GM12878 (cell line): ENCODE measurements at regions not wholly inside any gene's neighbourhood (a gene's known extent, or its start where the extent isn't known, plus 50 kb on each side); places are given as distances from the start of the nearest gene placed in this dataset.

Experiments
- ATAC-seq: fragments of 200-7000 bp; cut with Tn5 transposase; 3 replicates; pipeline ENCODE4 v1.9.1; 2020; ENCODE audit warnings: mild to moderate bottlenecking, moderate library complexity
- BruUV-seq: library from RNA; stranded (reverse); fragments of 400-500 nt; replicated peaks from 2 replicates; lab custom pipeline; 2021; lab: Mats Ljungman, UMichigan
- CTCF ChIA-PET: fragments of 300-600 bp; sonication (Branson Sonifier 250); formaldehyde crosslinking; extraction: SDS; loops from one replicate; lab custom pipeline; 2021; ENCODE audit warnings: inconsistent platforms; lab: Yijun Ruan, JAX
- POLR2A ChIA-PET: fragments of 350-600 bp; formaldehyde crosslinking; extraction: SDS; loops from one replicate; lab custom pipeline; 2021; ENCODE audit warnings: inconsistent platforms; lab: Charles Lee
- RAD21 ChIA-PET: fragments of 300-600 bp; sonication (Branson Sonifier 250); formaldehyde crosslinking; loops from one replicate; lab custom pipeline; 2023; ENCODE audit warnings: antibody characterized with exemption; ENCODE audit not compliant: unreplicated experiment; lab: Charles Lee
- SMC1A ChIA-PET: fragments of 300-600 bp; sonication (Branson Sonifier 250); formaldehyde crosslinking; loops from one replicate; lab custom pipeline; 2023; ENCODE audit not compliant: unreplicated experiment, uncharacterized antibody; lab: Charles Lee
- DNase-seq: peaks from one replicate; pipeline ENCODE4 v3.0.0-alpha.2; 2011; ENCODE audit warnings: low read depth, low spot score
- FAIRE-seq: peaks from 3 replicates; lab custom pipeline; 2011; peaks lifted over from hg19 to GRCh38; lab: Jason Lieb, UNC
- H2AFZ ChIP-seq: 2 replicates; pipeline ENCODE4 v1.6.0; 2011; ENCODE audit warnings: low read depth, low read length, control low read depth; ENCODE audit not compliant: control insufficient read depth
- H3K27ac ChIP-seq: 2 replicates; pipeline ENCODE4 v1.5.1; 2011; ENCODE audit warnings: control low read depth; ENCODE audit not compliant: control insufficient read depth, insufficient read depth
- H3K27me3 ChIP-seq, 2 experiments: replicated peaks in 1 of 2; 2 replicates each; pipeline versions ENCODE4 v1.6.0 to v1.6.1; 2011; ENCODE audit warnings: low read length in 1 of 2; ENCODE audit not compliant: control insufficient read depth in 2 of 2, insufficient read depth in 2 of 2
- H3K36me3 ChIP-seq, 2 experiments: 2 replicates each; pipeline ENCODE4 v1.5.1; 2011; ENCODE audit warnings: low read length in 1 of 2; ENCODE audit not compliant: control insufficient read depth in 2 of 2, insufficient read depth in 2 of 2
- H3K4me1 ChIP-seq: 2 replicates; pipeline ENCODE4 v1.6.1; 2011; ENCODE audit warnings: mild to moderate bottlenecking, low read length, moderate library complexity, mixed read lengths; ENCODE audit not compliant: control insufficient read depth, insufficient read depth
- H3K4me2 ChIP-seq: 2 replicates; pipeline ENCODE4 v1.6.0; 2011; ENCODE audit warnings: control low read depth; ENCODE audit not compliant: control insufficient read depth, insufficient read depth
- H3K4me3 ChIP-seq: fragments of 200-600 bp; sonication (generic); 2 replicates; pipeline ENCODE4 v1.5.1; 2016
- H3K79me2 ChIP-seq: 2 replicates; pipeline ENCODE4 v1.6.0; 2011; ENCODE audit warnings: low read length; ENCODE audit not compliant: control insufficient read depth, insufficient read depth
- H3K9ac ChIP-seq: 2 replicates; pipeline ENCODE4 v1.8.0; 2011; ENCODE audit warnings: low read length, control low read depth, mixed read lengths; ENCODE audit not compliant: control insufficient read depth, insufficient read depth
- H3K9me3 ChIP-seq: replicated peaks from 3 replicates; pipeline ENCODE4 v1.5.1; 2011; ENCODE audit warnings: mild to moderate bottlenecking, low read length; ENCODE audit not compliant: control insufficient read depth, insufficient read depth
- H4K20me1 ChIP-seq: 2 replicates; pipeline ENCODE4 v1.6.0; 2011; ENCODE audit not compliant: control insufficient read depth, insufficient read depth
- BHLHE40 ChIP-seq, 2 experiments: fragments of 450-650 bp in 1 of 2; IDR thresholded peaks; 2 replicates each; pipeline ENCODE4 v1.6.1; 2011 to 2017; ENCODE audit warnings: low read depth in 2 of 2, borderline replicate concordance in 1 of 2, improper control_type of control experiment in 1 of 2, low read length in 1 of 2, mild to moderate bottlenecking in 1 of 2
- CEBPB ChIP-seq, 2 experiments: fragments of 150-350 bp in 1 of 2; IDR thresholded peaks; 2 replicates each; pipeline ENCODE4 v1.6.1; 2012 to 2014; ENCODE audit warnings: low read depth in 2 of 2, low read length in 2 of 2, borderline replicate concordance in 1 of 2, inconsistent platforms in 1 of 2
- EED ChIP-seq: sonication (generic); IDR thresholded peaks from 2 replicates; pipeline ENCODE4 v1.6.1; 2016; ENCODE audit warnings: antibody characterized with exemption, low read depth
- ELK1 ChIP-seq: IDR thresholded peaks from 2 replicates; pipeline ENCODE4 v1.6.1; 2012; ENCODE audit warnings: low read depth, low read length, improper control_type of control experiment
- MEF2B ChIP-seq: fragments of 450-650 bp; IDR thresholded peaks from 2 replicates; pipeline ENCODE4 v1.6.1; 2018; ENCODE audit warnings: mild to moderate bottlenecking, moderate library complexity; ENCODE audit not compliant: partially characterized antibody, poor library complexity, severe bottlenecking
- NR2F1 ChIP-seq: fragments of 450-650 bp; conservative IDR thresholded peaks from 2 replicates; pipeline ENCODE4 v1.6.1; 2017; ENCODE audit warnings: mild to moderate bottlenecking
- POLR2A ChIP-seq: IDR thresholded peaks from 2 replicates; pipeline ENCODE4 v1.6.1; 2011; ENCODE audit warnings: low read depth, mild to moderate bottlenecking, low read length
- STAT1 ChIP-seq: fragments of 450-650 bp; conservative IDR thresholded peaks from 2 replicates; pipeline ENCODE4 v1.6.1; 2014; ENCODE audit warnings: antibody characterized with exemption, mild to moderate bottlenecking
- ZSCAN29 ChIP-seq: fragments of 450-650 bp; IDR thresholded peaks from 2 replicates; pipeline ENCODE4 v1.6.1; 2017; ENCODE audit warnings: mild to moderate bottlenecking, moderate library complexity
- ZZZ3 ChIP-seq: IDR thresholded peaks from 2 replicates; pipeline ENCODE4 v1.6.1; 2011; ENCODE audit warnings: low read depth; ENCODE audit not compliant: control insufficient read depth, insufficient read length
- WGBS: methylation state at CpG from one replicate; pipeline ENCODE4 v1.1.6; 2016; ENCODE audit warnings: low lambda C conversion rate; ENCODE audit not compliant: insufficient replicate concordance, insufficient coverage; ENCODE audit errors: missing lambda C conversion rate; 5-methylcytosine and 5-hydroxymethylcytosine counted together
- in situ Hi-C: fragments of 300-500 bp; cut with MboI; formaldehyde crosslinking; loops from 9 replicates; pipeline ENCODE4 v1.14.3; 2018; ENCODE audit warnings: mixed read lengths
- intact Hi-C: fragments of 100-400 bp; cut with micrococcal nuclease; formaldehyde crosslinking; loops from one replicate; pipeline ENCODE4 v1.14.2; 2022; ENCODE audit not compliant: unreplicated experiment

DNA sequence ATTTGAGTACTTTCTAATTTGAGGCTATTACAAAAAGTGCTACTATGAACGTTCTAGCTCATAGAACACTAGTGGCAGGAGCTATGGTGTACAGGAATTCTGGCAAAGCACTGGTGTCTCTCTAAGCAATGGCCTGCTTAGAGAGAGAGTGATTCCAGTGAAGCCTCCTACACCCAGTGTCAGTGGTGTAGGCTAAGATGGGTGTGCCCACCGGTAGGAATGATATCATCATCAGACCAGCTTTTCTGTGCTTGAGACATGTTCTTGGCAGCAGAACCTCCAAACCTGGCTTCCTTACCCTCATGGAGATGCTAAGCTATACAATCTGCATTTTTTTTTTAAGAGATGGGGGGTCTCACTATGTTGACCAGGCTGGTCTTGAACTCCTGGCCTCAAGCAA, 370.3 kb downstream of the SOX9 start (continued):
- TF ChIP-seq ZSCAN29 (no peak), BHLHE40 (IDR thresholded peaks at IDR 0.05; ENCODE audit: borderline replicate concordance in 1 of 2, low read depth in 2 of 2, low read length in 1 of 2) (no peak), ZZZ3 (no peak), POLR2A (no peak)

GRCh38 chr17:72492494-72492893, 371.7 kb downstream of the SOX9 start:
- ChIA-PET CTCF (interaction anchor here (2.0 kb wide), 1 partner anchor 12 kb away, joined by 5 read pairs; no protein-coding TSS in a partner anchor), RAD21 (no interaction called here), SMC1A (interaction anchor here (0.8 to 2.5 kb wide), 6 partner anchors 12 to 28 kb away, joined by 3 to 10 read pairs (median 4); no protein-coding TSS in a partner anchor), POLR2A (interaction anchor here (0.6 to 0.8 kb wide), 2 partner anchors 13 to 55 kb away, joined by 3 to 4 read pairs; no protein-coding TSS in a partner anchor)
- in situ Hi-C loops (no loop called here), intact Hi-C loops (no loop called here)
- no TSS peak for BruUV-seq
- ATAC-seq (no peak), FAIRE-seq (no peak), DNase-seq (no peak)
- Histone ChIP-seq H3K27me3 (no peaks in the 10 kb centered on the region), H3K79me2 (no peaks in the 10 kb centered on the region), H3K4me3 (no peak overlapping the region), H3K27ac (no peak overlapping the region), H3K9me3 (no peaks in the 10 kb centered on the region; the same call in 2 of the 3 replicates), H3K9ac (no peak overlapping the region), H2AFZ (no peak overlapping the region), H3K4me1 (no peaks in the 10 kb centered on the region), H4K20me1 (no peaks in the 10 kb centered on the region), H3K4me2 (no peak overlapping the region), H3K36me3 (no peaks in the 10 kb centered on the region)
- 100% methylated on average over 2 of the region's 2 CpGs for WGBS
- no peak for TF ChIP-seq NR2F1
- TF ChIP-seq ELK1: no peak
- no peak for TF ChIP-seq STAT1
- no peak for TF ChIP-seq MEF2B
- TF ChIP-seq CEBPB (IDR thresholded peaks at IDR 0.05; ENCODE audit: borderline replicate concordance in 1 of 2, low read depth in 2 of 2, low read length in 2 of 2): no peak
- TF ChIP-seq EED: no peak
